MCF 10A (cell line): ENCODE measurements at regions not wholly inside any gene's neighbourhood (a gene's known extent, or its start where the extent isn't known, plus 50 kb on each side); places are given as distances from the start of the nearest gene placed in this dataset.

Source experiments
- BruUV-seq: library from RNA; stranded (reverse); fragments of 400-500 nt; replicated peaks from 2 replicates; lab custom pipeline; 2021; lab: Mats Ljungman, UMichigan
- CTCF ChIA-PET: fragments of 300-600 bp; sonication (Branson Sonifier 250); formaldehyde crosslinking; extraction: SDS; loops from one replicate; lab custom pipeline; 2021; ENCODE audit warnings: antibody characterized with exemption, inconsistent platforms; lab: Yijun Ruan, JAX
- POLR2A ChIA-PET: fragments of 300-600, 350-650 bp; sonication (Branson Sonifier 250); formaldehyde crosslinking; extraction: SDS; loops from one replicate; lab custom pipeline; 2020; ENCODE audit warnings: antibody characterized with exemption, inconsistent platforms; lab: Yijun Ruan, JAX
- DNase-seq: peaks from one replicate; pipeline ENCODE4 v3.0.0-alpha.2; 2018; ENCODE audit not compliant: unreplicated experiment
- H3K27ac Mint-ChIP-seq: one replicate; pipeline ENCODE4 v1.8.0; 2022; ENCODE audit warnings: mild to moderate bottlenecking, low read depth, mixed read lengths; ENCODE audit not compliant: unreplicated experiment
- H3K27me3 Mint-ChIP-seq: one replicate; pipeline ENCODE4 v1.8.0; 2022; ENCODE audit warnings: mixed read lengths; ENCODE audit not compliant: insufficient read depth, unreplicated experiment
- H3K36me3 Mint-ChIP-seq: one replicate; pipeline ENCODE4 v1.8.0; 2022; ENCODE audit warnings: mild to moderate bottlenecking, moderate library complexity, mixed read lengths; ENCODE audit not compliant: insufficient read depth, unreplicated experiment
- H3K4me1 Mint-ChIP-seq: one replicate; pipeline ENCODE4 v1.8.0; 2022; ENCODE audit warnings: mixed read lengths; ENCODE audit not compliant: insufficient read depth, unreplicated experiment
- H3K4me3 Mint-ChIP-seq: one replicate; pipeline ENCODE4 v1.8.0; 2022; ENCODE audit warnings: mild to moderate bottlenecking, moderate library complexity, mixed read lengths; ENCODE audit not compliant: unreplicated experiment
- H3K9me3 Mint-ChIP-seq: one replicate; pipeline ENCODE4 v1.8.0; 2022; ENCODE audit warnings: mixed read lengths; ENCODE audit not compliant: unreplicated experiment
- CTCF ChIP-seq: fragments of 200-600 bp; IDR thresholded peaks from one replicate; pipeline ENCODE4 v1.8.0; 2022; ENCODE audit warnings: antibody characterized with exemption, mild to moderate bottlenecking; ENCODE audit not compliant: unreplicated experiment
- intact Hi-C: fragments of 100-400 bp; cut with micrococcal nuclease; formaldehyde crosslinking; loops from 2 replicates; pipeline ENCODE4 v1.14.1; 2022

DNA sequence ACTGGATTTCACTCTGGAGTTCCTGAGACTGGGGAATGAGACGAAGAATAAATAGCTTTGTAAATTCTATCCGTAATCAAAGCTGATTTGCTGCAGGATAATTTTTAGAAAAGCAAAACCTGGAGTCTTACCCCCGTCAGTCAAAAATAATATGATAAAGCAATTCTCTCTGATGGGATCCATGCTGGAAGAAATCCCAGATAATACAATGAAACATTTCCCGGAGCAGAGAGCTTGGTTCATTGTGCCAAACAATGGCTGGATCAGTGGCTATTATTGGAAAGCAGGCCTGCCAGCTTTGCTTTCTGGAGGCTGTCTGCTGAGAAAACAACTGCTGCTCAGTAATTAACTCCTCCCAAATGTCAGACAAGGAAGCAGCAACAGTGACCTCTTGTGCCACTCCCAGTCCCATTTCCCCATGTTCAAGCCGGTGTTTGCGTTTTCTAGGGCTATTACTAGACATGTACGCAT is 609.4 kb upstream of the PCDH15 start:
- DNase-seq = peak; percentile 9
- no peaks in the 10 kb centered on the region for H3K4me1 Mint-ChIP-seq
- H3K9me3 Mint-ChIP-seq = no peaks in the 10 kb centered on the region
- intact Hi-C loops = no loop called here
- CTCF ChIA-PET = interaction anchor here (0.6 kb wide), 2 partner anchors 353 to 562 kb away, joined by 3 read pairs; no protein-coding TSS in a partner anchor
- H3K36me3 Mint-ChIP-seq = no peaks in the 10 kb centered on the region
- TF ChIP-seq CTCF = no peak
- POLR2A ChIA-PET = interaction anchor here (0.6 kb wide), 1 partner anchor 781 kb away, joined by 3 read pairs; no protein-coding TSS in a partner anchor
- no peak overlapping the region for H3K27ac Mint-ChIP-seq
- no peak overlapping the region for H3K4me3 Mint-ChIP-seq
- BruUV-seq = no TSS peak
- H3K27me3 Mint-ChIP-seq = peaks cover 52% of the 10 kb centered on the region

DNA sequence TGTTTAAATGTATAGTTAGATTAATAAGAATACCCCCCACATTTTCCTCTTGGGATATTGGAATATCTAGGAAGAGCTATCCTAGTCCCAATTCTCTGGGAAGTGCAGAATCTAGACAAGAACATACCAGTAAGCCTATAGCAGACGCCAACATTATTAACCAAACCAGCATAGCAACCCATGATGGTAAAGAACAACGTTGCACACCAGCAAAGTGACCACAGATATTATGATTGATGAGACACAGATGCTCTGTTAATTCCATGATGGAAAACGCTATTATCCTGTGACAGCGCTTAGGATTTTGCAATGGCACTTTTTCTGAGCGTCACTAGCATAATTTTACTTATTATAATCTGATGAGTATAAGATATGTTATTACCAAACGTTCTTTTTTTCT is 603.1 kb upstream of the PCDH15 start:
- H3K4me1 Mint-ChIP-seq = no peaks in the 10 kb centered on the region
- H3K27me3 Mint-ChIP-seq = peaks cover 53% of the 10 kb centered on the region
- no peak for TF ChIP-seq CTCF
- intact Hi-C loops = no loop called here
- no peaks in the 10 kb centered on the region for H3K36me3 Mint-ChIP-seq
- H3K27ac Mint-ChIP-seq = no peak overlapping the region
- BruUV-seq = no TSS peak
- ChIA-PET POLR2A (no interaction called here), CTCF (no interaction called here)
- H3K9me3 Mint-ChIP-seq = no peaks in the 10 kb centered on the region
- H3K4me3 Mint-ChIP-seq = no peak overlapping the region
- DNase-seq = no peak

DNA sequence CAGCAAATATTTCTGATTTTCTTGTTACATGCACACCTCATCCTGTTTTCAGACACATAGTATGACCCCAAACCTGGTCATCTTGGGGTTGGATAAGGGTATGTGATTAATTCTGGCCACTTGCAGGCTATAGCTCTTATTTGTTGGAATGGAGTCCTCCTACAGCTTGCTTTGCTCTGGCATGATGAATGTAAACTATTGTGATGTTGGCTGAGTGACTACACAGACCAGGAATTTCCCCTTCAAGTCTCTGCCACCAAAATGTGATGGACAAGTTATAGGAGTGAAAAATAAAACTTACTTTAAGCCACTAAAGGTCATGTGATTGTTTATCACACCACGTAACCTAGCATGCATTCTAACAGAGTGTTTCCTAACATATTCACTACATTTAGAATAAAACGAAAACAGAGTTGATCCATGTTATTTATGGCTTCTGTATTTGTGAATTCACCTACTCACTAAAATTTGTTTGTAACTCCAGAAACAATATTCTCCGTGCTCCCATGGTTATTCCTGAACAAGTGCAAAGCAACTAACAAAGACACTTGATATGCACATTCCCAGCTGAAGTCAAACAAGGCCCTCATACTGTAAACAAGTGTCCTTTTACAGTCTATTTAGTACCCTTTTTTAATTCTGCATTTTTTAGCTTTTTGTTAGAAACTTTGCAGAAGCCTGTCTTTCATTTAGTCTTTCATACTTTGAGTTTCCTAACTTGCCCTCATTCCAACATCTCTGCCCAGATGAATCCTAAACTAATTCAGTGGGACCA is 599.2 kb upstream of the PCDH15 start:
- intact Hi-C loops = no loop called here
- Mint-ChIP-seq H3K4me3 (no peak overlapping the region), H3K9me3 (no peaks in the 10 kb centered on the region), H3K27me3 (peaks cover 45% of the 10 kb centered on the region), H3K36me3 (no peaks in the 10 kb centered on the region), H3K4me1 (no peaks in the 10 kb centered on the region), H3K27ac (no peak overlapping the region)
- BruUV-seq = no TSS peak
- no peak for DNase-seq
- TF ChIP-seq CTCF = no peak
- CTCF ChIA-PET = no interaction called here
- POLR2A ChIA-PET = interaction anchor here (0.6 kb wide), 1 partner anchor 9 kb away, joined by 4 read pairs; no protein-coding TSS in a partner anchor

DNA sequence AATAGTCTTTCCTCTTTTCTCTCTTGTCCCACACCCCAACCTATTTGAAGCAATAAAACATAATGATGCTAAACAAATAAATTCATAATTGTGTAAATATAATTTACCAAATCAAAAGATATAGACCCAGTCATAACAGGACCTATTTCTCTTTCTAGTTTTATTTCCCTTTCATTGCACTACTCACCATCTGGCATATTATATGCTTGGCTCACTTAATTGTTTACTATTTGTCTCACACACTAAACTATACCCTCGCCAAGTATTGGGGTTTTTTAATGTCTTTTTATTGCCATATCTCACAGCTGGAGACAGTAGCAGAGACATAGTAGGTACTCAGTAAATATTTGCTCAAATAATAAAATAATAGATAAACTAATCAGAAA is 597.5 kb upstream of the PCDH15 start:
- no peak for TF ChIP-seq CTCF
- Mint-ChIP-seq H3K9me3 (no peaks in the 10 kb centered on the region), H3K36me3 (no peaks in the 10 kb centered on the region), H3K27ac (no peak overlapping the region), H3K4me1 (no peaks in the 10 kb centered on the region), H3K27me3 (peaks cover 48% of the 10 kb centered on the region), H3K4me3 (no peak overlapping the region)
- POLR2A ChIA-PET = no interaction called here
- no TSS peak for BruUV-seq
- DNase-seq = no peak
- CTCF ChIA-PET = interaction anchor here (0.7 kb wide), 1 partner anchor 597 kb away, joined by 3 read pairs; no protein-coding TSS in a partner anchor
- intact Hi-C loops = no loop called here
